ENCODE measurements at regions not wholly inside any gene's neighbourhood (a gene's known extent, or its start where the extent isn't known, plus 50 kb on each side); places are given as distances from the start of the nearest gene placed in this dataset.

GRCh38 chr2:166627893-166628292 lies 133.8 kb upstream of the SCN7A start:
- TF ChIP-seq RAD21 (IDR thresholded peaks at IDR 0.05; ENCODE audit: low read depth) = no peak
- TF ChIP-seq SRF (IDR thresholded peaks at IDR 0.05; ENCODE audit: low read depth) = no peak
- TF ChIP-seq POLR2A (IDR thresholded peaks at IDR 0.05; ENCODE audit: borderline replicate concordance, extremely low read depth, insufficient read depth, insufficient read length) = no peak
- no peak for TF ChIP-seq REST (IDR thresholded peaks at IDR 0.05; ENCODE audit: low read depth)
- TF ChIP-seq SP1 (IDR thresholded peaks at IDR 0.05; ENCODE audit: low read depth) = no peak
- no peak for TF ChIP-seq CTCF (IDR thresholded peaks at IDR 0.05 in 2 of 3, conservative IDR thresholded peaks at IDR 0.05 in 1 of 3; ENCODE audit: borderline replicate concordance in 1 of 3, insufficient read depth in 1 of 3, low read depth in 2 of 3, low read length in 2 of 3)
